HCT116 (cell line): ENCODE measurements at regions not wholly inside any gene's neighbourhood (a gene's known extent, or its start where the extent isn't known, plus 50 kb on each side); places are given as distances from the start of the nearest gene placed in this dataset.

Experiments
- ATAC-seq: fragments of 200-7000 bp; cut with Tn5 transposase; 2 replicates; pipeline ENCODE4 v1.9.1; 2020; ENCODE audit warnings: mild to moderate bottlenecking, moderate library complexity
- BruUV-seq: library from RNA; stranded (reverse); fragments of 400-500 nt; replicated peaks from 2 replicates; lab custom pipeline; 2021; lab: Mats Ljungman, UMichigan
- CTCF ChIA-PET: fragments of 300-600 bp; sonication (Branson Sonifier 250); formaldehyde crosslinking; loops from one replicate; lab custom pipeline; 2021; ENCODE audit warnings: antibody characterized with exemption; lab: Charles Lee
- POLR2A ChIA-PET: fragments of 300-600, 350-600 bp; sonication (Branson Sonifier 250); formaldehyde crosslinking; loops from one replicate; lab custom pipeline; 2021; ENCODE audit warnings: antibody characterized with exemption; lab: Charles Lee
- RAD21 ChIA-PET, 2 experiments: fragments of 300-600 bp; sonication (Branson Sonifier 250); formaldehyde crosslinking; loops; one replicate each; lab custom pipeline; 2023; ENCODE audit warnings: low total read pairs in 2 of 2; ENCODE audit not compliant: uncharacterized antibody in 2 of 2, unreplicated experiment in 2 of 2, low non-redundant PET in 1 of 2; lab: Charles Lee
- DNase-seq: peaks from one replicate; pipeline ENCODE4 v3.0.0-alpha.2; 2010; ENCODE audit warnings: low read depth, low spot score
- H2AFZ ChIP-seq: fragments of 200-600 bp; shearing (Covaris generic), sonication (generic); 2 replicates; pipeline ENCODE4 v1.6.1; 2017; ENCODE audit warnings: low read depth, mixed run types, mixed read lengths, antibody characterized with exemption, low read length; ENCODE audit not compliant: poor library complexity, severe bottlenecking
- H3K27ac ChIP-seq: 2 replicates; pipeline ENCODE4 v1.5.1; 2012; ENCODE audit warnings: low read depth, low read length
- H3K27me3 ChIP-seq: fragments of 200-600 bp; sonication (generic); 2 replicates; pipeline ENCODE4 v1.6.1; 2016; ENCODE audit warnings: mixed run types, low read length, mixed read lengths; ENCODE audit not compliant: insufficient read depth
- H3K36me3 ChIP-seq, 2 experiments: fragments of 200-500 bp in 1 of 2; fragments of 200-600 bp in 1 of 2; sonication (Bioruptor generic) in 1 of 2; sonication (generic) in 1 of 2; 2 replicates each; pipeline versions ENCODE4 v1.5.1 to v1.6.1; 2014 to 2016; ENCODE audit warnings: low read length in 2 of 2, inconsistent platforms in 1 of 2, mixed read lengths in 1 of 2, mixed run types in 1 of 2; ENCODE audit not compliant: insufficient read depth in 2 of 2, control insufficient read depth in 1 of 2
- H3K4me1 ChIP-seq, 2 experiments: fragments of 200-600 bp in 1 of 2; sonication (generic) in 1 of 2; 2 replicates each; pipeline versions ENCODE4 v1.5.1 to v1.6.1; 2012 to 2017; ENCODE audit warnings: low read length in 2 of 2, inconsistent platforms in 1 of 2, mild to moderate bottlenecking in 1 of 2, mixed read lengths in 1 of 2, mixed run types in 1 of 2, moderate library complexity in 1 of 2; ENCODE audit not compliant: insufficient read depth in 2 of 2, control insufficient read depth in 1 of 2
- H3K4me2 ChIP-seq: fragments of 200-600 bp; sonication (generic); 2 replicates; pipeline ENCODE4 v1.6.1; 2017; ENCODE audit warnings: mixed run types, low read length, mixed read lengths
- H3K4me3 ChIP-seq, 2 experiments: fragments of 200-600 bp in 1 of 2; sonication (generic) in 1 of 2; replicated peaks in 1 of 2; 2 replicates each; pipeline ENCODE4 v1.5.1; 2011 to 2016; ENCODE audit warnings: low read length in 2 of 2, control low read depth in 1 of 2, low read depth in 1 of 2, mild to moderate bottlenecking in 1 of 2, mixed read lengths in 1 of 2, mixed run types in 1 of 2
- H3K79me2 ChIP-seq: fragments of 200-600 bp; sonication (generic); 2 replicates; pipeline ENCODE4 v1.6.1; 2017; ENCODE audit warnings: mild to moderate bottlenecking, mixed run types, low read length, moderate library complexity, mixed read lengths; ENCODE audit not compliant: insufficient read depth
- H3K9ac ChIP-seq: fragments of 200-600 bp; sonication (generic); 2 replicates; pipeline ENCODE4 v1.6.1; 2016; ENCODE audit warnings: low read length, mixed read lengths
- H3K9me2 ChIP-seq: fragments of 200-600 bp; sonication (generic), shearing (Covaris generic); 2 replicates; pipeline ENCODE4 v1.6.1; 2017; ENCODE audit warnings: mixed run types, mild to moderate bottlenecking, moderate library complexity; ENCODE audit not compliant: insufficient read depth
- H3K9me3 ChIP-seq, 2 experiments: fragments of 200-500 bp in 1 of 2; fragments of 200-600 bp in 1 of 2; sonication (Bioruptor generic) in 1 of 2; sonication (generic) in 1 of 2; 2 replicates each; pipeline ENCODE4 v1.6.1; 2014 to 2017; ENCODE audit warnings: low read length in 2 of 2, mixed read lengths in 2 of 2, inconsistent platforms in 1 of 2, low read depth in 1 of 2, mild to moderate bottlenecking in 1 of 2, mixed run types in 1 of 2, moderate library complexity in 1 of 2; ENCODE audit not compliant: control insufficient read depth in 1 of 2, insufficient read depth in 1 of 2
- H4K20me1 ChIP-seq: fragments of 200-600 bp; sonication (generic), shearing (Covaris generic); 2 replicates; pipeline ENCODE4 v1.6.1; 2017; ENCODE audit warnings: mixed run types, mild to moderate bottlenecking, moderate library complexity; ENCODE audit not compliant: insufficient read depth
- EGR1 ChIP-seq: IDR thresholded peaks from 2 replicates; pipeline ENCODE4 v1.6.1; 2012; ENCODE audit warnings: low read depth
- EZH2 ChIP-seq: fragments of 200-600 bp; sonication (generic); IDR thresholded peaks from 2 replicates; pipeline ENCODE4 v1.6.1; 2017; ENCODE audit warnings: antibody characterized with exemption, mixed run types
- EZH2phosphoT487 ChIP-seq: fragments of 200-600 bp; IDR thresholded peaks from 2 replicates; pipeline ENCODE4 v1.6.1; 2018; ENCODE audit warnings: antibody characterized with exemption, borderline replicate concordance
- RAD21 ChIP-seq: IDR thresholded peaks from 2 replicates; pipeline ENCODE4 v1.6.1; 2012; ENCODE audit warnings: low read depth, mild to moderate bottlenecking
- REST ChIP-seq: IDR thresholded peaks from 2 replicates; pipeline ENCODE4 v1.6.1; 2012; ENCODE audit warnings: low read depth
- SIN3A ChIP-seq: IDR thresholded peaks from 2 replicates; pipeline ENCODE4 v1.6.1; 2012; ENCODE audit warnings: low read depth
- SP1 ChIP-seq: IDR thresholded peaks from 2 replicates; pipeline ENCODE4 v1.6.1; 2012; ENCODE audit warnings: low read depth
- SRF ChIP-seq: IDR thresholded peaks from 2 replicates; pipeline ENCODE4 v1.6.1; 2012; ENCODE audit warnings: low read depth
- TCF7L2 ChIP-seq: IDR thresholded peaks from 2 replicates; pipeline ENCODE4 v1.7.0; 2011; ENCODE audit warnings: borderline replicate concordance, inconsistent platforms; ENCODE audit not compliant: insufficient read depth, insufficient read length; ENCODE audit errors: extremely low read depth
- YY1 ChIP-seq: IDR thresholded peaks from 2 replicates; pipeline ENCODE4 v1.6.1; 2011; ENCODE audit warnings: low read length, low read depth, moderate library complexity, mild to moderate bottlenecking; ENCODE audit not compliant: insufficient replicate concordance; ENCODE audit errors: extremely low read depth
- ZBTB33 ChIP-seq: IDR thresholded peaks from 2 replicates; pipeline ENCODE4 v1.6.1; 2011; ENCODE audit warnings: mild to moderate bottlenecking, low read length, moderate library complexity; ENCODE audit not compliant: insufficient replicate concordance; ENCODE audit errors: extremely low read depth
- ZFX ChIP-seq: fragments of 450-650 bp; IDR thresholded peaks from 2 replicates; pipeline ENCODE4 v1.6.1; 2017
- intact Hi-C: fragments of 100-400 bp; cut with micrococcal nuclease; formaldehyde crosslinking; loops from 2 replicates; pipeline ENCODE4 v1.10.0; 2022
- TF ChIP-seq, protein P1 (sequence below): IDR thresholded peaks from 2 replicates; pipeline ENCODE4 v1.6.1; 2012

DNA sequence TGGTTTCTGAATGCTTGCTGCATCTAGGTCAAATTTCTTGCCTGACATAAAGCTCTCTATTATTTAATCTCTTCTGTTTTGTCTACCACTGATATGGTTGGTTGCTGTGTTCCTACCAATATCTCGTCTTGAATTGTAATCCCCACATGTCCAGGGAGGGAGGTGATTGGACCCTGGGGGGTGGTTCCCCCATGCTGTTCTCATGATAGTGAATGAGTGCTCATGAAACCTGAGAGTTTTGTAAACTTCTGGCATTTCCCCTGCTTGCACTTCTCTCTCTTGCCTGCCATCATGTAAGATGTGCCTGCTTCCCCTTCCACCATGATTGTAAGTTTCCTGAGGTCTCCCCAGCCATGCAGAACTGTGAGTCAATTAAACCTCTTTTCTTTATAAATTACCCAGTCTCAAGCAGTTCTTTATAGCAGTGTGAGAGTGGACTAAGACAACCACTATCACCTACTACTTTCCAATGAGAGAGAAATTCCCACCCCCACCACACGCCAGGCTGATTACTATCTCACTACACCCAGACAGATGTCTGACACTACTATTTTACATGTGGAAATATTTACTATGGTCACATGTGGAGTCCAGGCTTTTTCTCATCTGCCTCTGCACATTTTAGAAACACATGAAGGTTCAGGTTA lies 69.2 kb upstream of the ATP2B1 start:
- BruUV-seq, result no TSS peak

DNA sequence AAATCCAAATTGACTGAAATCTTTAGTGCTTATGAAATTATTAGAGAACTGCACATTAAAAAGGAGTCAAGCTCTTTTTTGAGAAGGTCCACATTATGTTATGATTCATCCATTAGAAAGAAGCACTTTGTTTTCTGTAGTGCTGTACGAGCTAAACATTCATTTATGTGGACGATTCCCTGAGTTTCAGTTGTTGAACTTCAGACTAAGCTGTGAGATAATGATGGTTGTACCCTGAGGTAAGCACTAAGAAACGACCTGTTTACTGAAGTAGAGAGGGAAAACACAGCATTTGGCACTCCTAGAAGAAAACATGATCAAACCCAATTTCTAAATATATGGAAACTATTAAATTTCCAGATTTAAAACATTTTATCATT lies 67.3 kb upstream of the ATP2B1 start:
- no peaks in the 10 kb centered on the region for H3K9me3 ChIP-seq
- DNase-seq, result no peak
- H4K20me1 ChIP-seq, result no peaks in the 10 kb centered on the region
- H3K79me2 ChIP-seq, result no peaks in the 10 kb centered on the region
- no TSS peak for BruUV-seq
- no peak overlapping the region for H3K9ac ChIP-seq
- ChIA-PET POLR2A (no interaction called here), CTCF (no interaction called here), RAD21 (no interaction called here)
- intact Hi-C loops, result no loop called here
- no peaks in the 10 kb centered on the region for H3K36me3 ChIP-seq
- no peak for ATAC-seq
- H3K27ac ChIP-seq, result no peak overlapping the region
- H3K27me3 ChIP-seq, result no peaks in the 10 kb centered on the region
- no peaks in the 10 kb centered on the region for H3K4me1 ChIP-seq
- H3K4me3 ChIP-seq, result no peak overlapping the region
- H3K9me2 ChIP-seq, result no peaks in the 10 kb centered on the region
- H3K4me2 ChIP-seq, result no peak overlapping the region
- no peak overlapping the region for H2AFZ ChIP-seq
- TF ChIP-seq, protein P1, sequence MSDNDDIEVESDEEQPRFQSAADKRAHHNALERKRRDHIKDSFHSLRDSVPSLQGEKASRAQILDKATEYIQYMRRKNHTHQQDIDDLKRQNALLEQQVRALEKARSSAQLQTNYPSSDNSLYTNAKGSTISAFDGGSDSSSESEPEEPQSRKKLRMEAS, result no peak
- TF ChIP-seq SIN3A (no peak), EZH2phosphoT487 (no peak), REST (no peak), SRF (no peak), RAD21 (no peak), EZH2 (no peak), SP1 (no peak), TCF7L2 (no peak), YY1 (no peak), ZFX (no peak)

More for the DNA sequence above, 69.2 kb upstream of the ATP2B1 start:
- Histone ChIP-seq H3K36me3 (no peaks in the 10 kb centered on the region), H4K20me1 (no peaks in the 10 kb centered on the region), H3K4me3 (no peak overlapping the region), H3K4me2 (no peak overlapping the region), H3K27ac (no peak overlapping the region), H3K4me1 (no peaks in the 10 kb centered on the region), H3K9me3 (no peaks in the 10 kb centered on the region), H3K79me2 (no peaks in the 10 kb centered on the region), H3K27me3 (no peaks in the 10 kb centered on the region), H3K9me2 (no peaks in the 10 kb centered on the region), H2AFZ (no peak overlapping the region), H3K9ac (no peak overlapping the region)
- DNase-seq (no peak), ATAC-seq (no peak)
- ChIA-PET RAD21 (no interaction called here), CTCF (no interaction called here), POLR2A (no interaction called here)
- no peak for TF ChIP-seq EGR1
- TF ChIP-seq ZBTB33, result no peak
- intact Hi-C loops, result no loop called here
